ENCODE measurements at regions not wholly inside any gene's neighbourhood (a gene's known extent, or its start where the extent isn't known, plus 50 kb on each side); places are given as distances from the start of the nearest gene placed in this dataset.

DNA sequence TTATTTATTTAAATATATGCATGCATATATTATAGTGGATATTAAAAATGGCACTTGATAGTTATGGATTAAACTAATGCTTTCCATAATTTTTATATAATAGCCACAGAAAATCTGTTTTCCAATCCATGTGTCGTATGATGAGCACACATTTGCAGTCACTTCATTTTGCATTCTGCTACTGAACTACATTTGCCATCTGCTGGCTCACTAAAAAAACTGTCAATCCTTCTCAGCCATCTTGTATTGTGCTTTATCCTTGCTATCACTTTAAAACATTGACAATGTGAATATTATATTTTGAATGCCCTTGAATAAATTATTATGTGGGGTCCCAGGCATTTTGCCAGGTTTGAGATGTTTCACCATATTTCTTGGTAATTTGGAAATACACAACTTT lies 586.6 kb downstream of the DNAH5 start:
- Histone ChIP-seq H3K27ac (no peak overlapping the region), H3K4me1 (no peaks in the 10 kb centered on the region), H3K36me3 (no peaks in the 10 kb centered on the region), H3K4me3 (no peak overlapping the region), H3K27me3 (no peaks in the 10 kb centered on the region), H3K9me3 (peaks cover 0 to 5% (median 0%) of the 10 kb centered on the region in 4 donors)
- DNase-seq, result no peak
- no peak for TF ChIP-seq POLR2A (IDR thresholded peaks at IDR 0.05)
- TF ChIP-seq EP300 (IDR thresholded peaks at IDR 0.05), result no peak
- TF ChIP-seq CTCF (IDR thresholded peaks at IDR 0.05), result no peak
- TF ChIP-seq POLR2AphosphoS5 (IDR thresholded peaks at IDR 0.05), result no peak
- intact Hi-C loops (cut with DNase I), result no loop called here
- 37 to 44% methylated on average over 1 of the region's 1 CpG for WGBS, 2 donors

- intact Hi-C loops (cut with DNase I), result no loop called here
- Histone ChIP-seq H3K9me3 (peaks cover 0 to 5% (median 0%) of the 10 kb centered on the region in 4 donors), H3K36me3 (no peaks in the 10 kb centered on the region), H3K4me3 (no peak overlapping the region), H3K27ac (no peak overlapping the region), H3K27me3 (no peaks in the 10 kb centered on the region), H3K4me1 (no peaks in the 10 kb centered on the region)
- 85 to 96% methylated on average over 3 of the region's 3 CpGs for WGBS, 2 donors
- DNase-seq, result no peak
- TF ChIP-seq EP300 (IDR thresholded peaks at IDR 0.05) (no peak), POLR2A (IDR thresholded peaks at IDR 0.05) (no peak), POLR2AphosphoS5 (IDR thresholded peaks at IDR 0.05) (no peak), CTCF (IDR thresholded peaks at IDR 0.05) (no peak)
Observed at GRCh38 chr5:13356226-13356625, 588.3 kb downstream of the DNAH5 start.

- no peak overlapping the region for H3K27ac ChIP-seq
- no peaks in the 10 kb centered on the region for H3K27me3 ChIP-seq
- H3K4me3 ChIP-seq, result no peak overlapping the region
- intact Hi-C loops (cut with DNase I), result no loop called here
- 26 to 72% methylated on average over 2 of the region's 2 CpGs for WGBS, 2 donors
- H3K4me1 ChIP-seq, result no peaks in the 10 kb centered on the region
- TF ChIP-seq CTCF (IDR thresholded peaks at IDR 0.05), result no peak
- no peak for TF ChIP-seq POLR2AphosphoS5 (IDR thresholded peaks at IDR 0.05)
- no peak for TF ChIP-seq EP300 (IDR thresholded peaks at IDR 0.05)
- TF ChIP-seq POLR2A (IDR thresholded peaks at IDR 0.05), result no peak
- peaks cover 0 to 5% (median 0%) of the 10 kb centered on the region in 4 donors for H3K9me3 ChIP-seq
- no peaks in the 10 kb centered on the region for H3K36me3 ChIP-seq
- DNase-seq, result no peak
Observed at GRCh38 chr5:13354611-13355010, 589.9 kb downstream of the DNAH5 start.

DNA sequence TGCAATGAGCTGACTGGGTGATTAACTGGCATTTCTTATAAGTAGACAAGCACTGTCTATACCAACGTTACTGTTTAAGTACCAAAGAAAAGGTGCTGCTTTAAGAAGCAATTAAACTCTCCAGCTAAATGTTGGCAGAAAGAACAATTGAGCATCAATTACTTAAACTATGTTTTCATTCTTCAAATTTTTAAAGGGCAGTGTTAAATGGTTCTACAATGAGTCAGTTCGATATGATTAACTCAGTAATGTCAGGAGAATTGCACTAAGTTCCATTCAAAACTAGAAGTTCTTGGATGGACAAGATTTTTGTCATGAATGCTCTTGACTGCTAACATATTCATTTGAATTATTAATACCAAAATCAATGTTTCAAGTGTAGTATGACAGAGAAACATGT lies 593.7 kb downstream of the DNAH5 start:
- Histone ChIP-seq H3K27ac (no peak overlapping the region), H3K4me3 (no peak overlapping the region), H3K36me3 (no peaks in the 10 kb centered on the region), H3K9me3 (peaks cover 0 to 5% (median 0%) of the 10 kb centered on the region in 4 donors), H3K27me3 (no peaks in the 10 kb centered on the region), H3K4me1 (no peaks in the 10 kb centered on the region)
- DNase-seq, result no peak
- 68 to 71% methylated on average over 2 of the region's 2 CpGs for WGBS, 2 donors
- TF ChIP-seq POLR2A (IDR thresholded peaks at IDR 0.05), result no peak
- intact Hi-C loops (cut with DNase I), result no loop called here

DNA sequence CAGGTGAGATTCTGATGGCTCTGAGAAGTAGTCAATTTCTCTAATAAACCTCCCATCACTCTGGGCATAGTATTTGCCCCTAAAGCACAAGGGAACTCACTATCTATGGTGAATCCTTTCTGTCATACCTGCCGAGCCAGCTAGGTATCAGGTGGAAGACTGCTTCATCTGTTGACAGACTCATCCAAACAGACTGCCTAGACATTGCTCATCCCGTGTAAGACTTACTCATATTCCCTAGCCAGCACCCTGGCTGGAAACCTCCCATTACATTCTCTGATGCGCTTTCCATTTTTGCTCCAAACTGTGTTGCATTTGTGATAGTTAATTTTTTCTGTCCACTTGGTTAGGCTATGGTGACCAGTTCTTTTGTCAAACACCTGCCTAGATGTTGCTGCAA lies 595.9 kb downstream of the DNAH5 start:
- no peaks in the 10 kb centered on the region for H3K9me3 ChIP-seq
- no peak for DNase-seq
- intact Hi-C loops (cut with DNase I), result no loop called here
- H3K27ac ChIP-seq, result no peak overlapping the region
- TF ChIP-seq POLR2A (IDR thresholded peaks at IDR 0.05), result no peak
- TF ChIP-seq POLR2AphosphoS5 (IDR thresholded peaks at IDR 0.05), result no peak
- no peak for TF ChIP-seq CTCF (IDR thresholded peaks at IDR 0.05)
- TF ChIP-seq EP300 (IDR thresholded peaks at IDR 0.05), result no peak
- H3K4me1 ChIP-seq, result no peaks in the 10 kb centered on the region
- no peaks in the 10 kb centered on the region for H3K27me3 ChIP-seq
- WGBS, 2 donors, result 71 to 86% methylated on average over 3 of the region's 3 CpGs
- no peaks in the 10 kb centered on the region for H3K36me3 ChIP-seq
- H3K4me3 ChIP-seq, result no peak overlapping the region

Data from sigmoid colon (tissue), 6 donors.